CD4-positive, CD25-positive, alpha-beta regulatory T cell (primary cell): ENCODE measurements at regions not wholly inside any gene's neighbourhood (a gene's known extent, or its start where the extent isn't known, plus 50 kb on each side); places are given as distances from the start of the nearest gene placed in this dataset.
"Not testable (repeated sequence)": the region's sequence is repeated elsewhere in the genome, so short reads cannot be mapped to it uniquely, and the experiment has no call there.

ENCODE experiments used
- ATAC-seq, 2 donors: fragments of 150-1000 bp; cut with Tn5 transposase; one replicate each; pipeline ENCODE4 v1.10.0; 2021; ENCODE audit warnings: low read depth in 2 of 2, moderate number of reproducible peaks in 2 of 2, moderate library complexity in 1 of 2
- DNase-seq, 3 donors: peaks; one replicate each; pipeline versions ENCODE4 v3.0.0 to v3.0.0-alpha.2; 2012 to 2022; ENCODE audit warnings: mixed read lengths in 1 of 3
- H3K27ac ChIP-seq: one replicate; pipeline ENCODE4 v1.7.0; 2013; ENCODE audit warnings: mild to moderate bottlenecking, low read length; ENCODE audit not compliant: insufficient read depth, poor library complexity, severe bottlenecking
- H3K27me3 ChIP-seq: one replicate; pipeline ENCODE4 v1.7.0; 2013; ENCODE audit warnings: low read length; ENCODE audit not compliant: control insufficient read depth, insufficient read depth
- H3K36me3 ChIP-seq: one replicate; pipeline ENCODE4 v1.7.0; 2013; ENCODE audit warnings: mild to moderate bottlenecking, low read length, moderate library complexity; ENCODE audit not compliant: control insufficient read depth, insufficient read depth
- H3K4me1 ChIP-seq: 2 replicates; pipeline ENCODE4 v1.7.0; 2013; ENCODE audit warnings: mild to moderate bottlenecking, low read length; ENCODE audit not compliant: insufficient read depth, control insufficient read depth, poor library complexity, severe bottlenecking
- H3K4me3 ChIP-seq: one replicate; pipeline ENCODE4 v1.7.0; 2013; ENCODE audit warnings: low read depth, mild to moderate bottlenecking, low read length, moderate library complexity
- H3K9me3 ChIP-seq, 2 experiments: 1 replicate in 1 of 2; 2 replicates in 1 of 2; pipeline ENCODE4 v1.7.0; 2013; ENCODE audit warnings: low read length in 2 of 2, mild to moderate bottlenecking in 1 of 2, moderate library complexity in 1 of 2; ENCODE audit not compliant: control insufficient read depth in 2 of 2
- H3K27ac Mint-ChIP-seq, 3 donors: one replicate each; pipeline ENCODE4 v1.8.0; 2020 to 2022; ENCODE audit warnings: mild to moderate bottlenecking in 3 of 3, mixed read lengths in 3 of 3, moderate library complexity in 2 of 3
- H3K27me3 Mint-ChIP-seq: one replicate; pipeline ENCODE4 v1.8.0; 2022; ENCODE audit warnings: mild to moderate bottlenecking, mixed read lengths
- H3K36me3 Mint-ChIP-seq: one replicate; pipeline ENCODE4 v1.8.0; 2020; ENCODE audit warnings: mixed read lengths
- H3K4me1 Mint-ChIP-seq, 4 donors: one replicate each; pipeline ENCODE4 v1.8.0; 2020 to 2022; ENCODE audit warnings: mixed read lengths in 4 of 4, mild to moderate bottlenecking in 1 of 4
- H3K4me3 Mint-ChIP-seq, 4 donors: one replicate each; pipeline ENCODE4 v1.8.0; 2020 to 2022; ENCODE audit warnings: mild to moderate bottlenecking in 4 of 4, mixed read lengths in 4 of 4, moderate library complexity in 3 of 4
- H3K9me3 Mint-ChIP-seq, 7 donors: one replicate each; pipeline ENCODE4 v1.8.0; 2020 to 2022; ENCODE audit warnings: mixed read lengths in 7 of 7, mild to moderate bottlenecking in 3 of 7, moderate library complexity in 2 of 7

DNA sequence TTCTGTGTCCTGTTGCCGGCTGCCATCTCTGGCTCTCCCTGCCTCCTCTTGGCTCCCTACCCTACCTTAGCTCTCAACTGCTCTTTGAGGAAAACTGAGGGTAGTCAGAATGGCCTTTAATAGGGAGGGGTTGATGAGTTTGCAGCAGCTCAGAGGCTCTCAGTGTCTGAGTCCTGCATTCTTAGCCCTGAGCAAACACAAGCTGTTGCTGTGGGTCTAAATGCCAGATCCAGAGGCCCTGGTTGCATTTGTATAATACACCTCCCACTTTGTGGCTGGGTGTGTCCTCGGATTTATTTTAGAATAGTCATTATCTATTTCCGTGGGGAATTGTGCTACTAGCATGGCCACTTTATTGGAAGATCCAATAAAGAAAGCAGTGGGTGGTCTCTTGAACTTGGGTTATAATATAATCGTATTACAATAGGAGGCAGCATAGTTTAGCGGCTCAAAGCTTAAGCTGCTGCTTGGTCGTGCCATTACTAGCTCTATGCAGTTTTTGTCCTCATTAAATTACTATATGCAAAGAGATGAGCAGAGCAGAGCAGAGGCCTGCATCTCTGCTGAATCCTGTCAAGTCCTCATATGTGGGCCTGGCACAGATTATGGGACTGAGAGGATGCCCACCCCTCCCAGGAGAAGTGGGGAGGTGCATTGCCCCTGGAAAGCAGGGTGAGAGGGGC, 175.5 kb downstream of the BCL2L11 start:
- ATAC-seq, H3K4me3 Mint-ChIP-seq, H3K4me3 ChIP-seq, H3K36me3 Mint-ChIP-seq, H3K36me3 ChIP-seq, H3K4me1 Mint-ChIP-seq, H3K4me1 ChIP-seq, H3K27ac Mint-ChIP-seq, H3K27me3 ChIP-seq, H3K27ac ChIP-seq, H3K9me3 ChIP-seq, H3K9me3 Mint-ChIP-seq, H3K27me3 Mint-ChIP-seq, DNase-seq: not testable (repeated sequence)

DNA sequence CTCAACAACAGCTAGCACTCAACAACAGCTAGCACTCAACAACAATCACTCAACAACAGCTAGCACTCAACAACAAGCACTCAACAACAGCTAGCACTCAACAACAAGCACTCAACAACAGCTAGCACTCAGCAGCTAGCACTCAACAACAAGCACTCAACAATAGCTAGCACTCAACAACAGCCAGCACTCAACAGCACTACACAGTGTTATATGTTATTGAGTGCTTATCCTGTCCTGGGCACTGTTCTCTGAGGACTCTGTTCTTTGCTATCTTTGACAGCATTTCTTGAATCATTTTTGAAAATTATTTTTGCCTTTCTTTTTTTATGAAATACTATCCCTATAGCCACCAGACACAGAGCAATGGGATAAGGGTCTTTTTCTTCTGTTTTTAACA, 176.4 kb downstream of the BCL2L11 start:
- H3K36me3 Mint-ChIP-seq, H3K9me3 ChIP-seq, H3K27me3 Mint-ChIP-seq, DNase-seq, H3K4me1 Mint-ChIP-seq, H3K9me3 Mint-ChIP-seq, H3K27ac Mint-ChIP-seq, H3K4me1 ChIP-seq, H3K4me3 ChIP-seq, H3K27ac ChIP-seq, H3K4me3 Mint-ChIP-seq, H3K36me3 ChIP-seq, H3K27me3 ChIP-seq, ATAC-seq: not testable (repeated sequence)

DNA sequence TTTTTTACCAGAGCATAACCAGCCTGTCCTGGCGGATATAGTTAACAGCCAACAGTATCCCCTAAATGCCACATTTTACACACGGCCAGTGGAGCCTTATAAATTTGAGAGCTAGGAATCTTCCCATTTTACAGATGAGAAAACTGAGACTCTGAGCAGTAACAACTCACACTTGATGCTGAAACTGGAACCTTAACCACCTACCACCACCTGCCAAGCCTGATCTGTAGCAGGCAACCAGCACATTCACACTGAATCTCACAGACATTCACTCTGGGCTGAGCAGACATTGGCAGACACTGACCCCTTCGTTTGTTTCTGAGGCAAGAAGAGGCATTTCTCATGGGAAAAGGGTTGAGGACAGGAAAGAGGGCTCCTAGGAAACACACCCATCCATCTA, 178.2 kb downstream of the BCL2L11 start:
- H3K9me3 ChIP-seq, H3K4me1 ChIP-seq, H3K27ac ChIP-seq, H3K4me1 Mint-ChIP-seq, H3K27me3 Mint-ChIP-seq, H3K36me3 Mint-ChIP-seq, H3K4me3 ChIP-seq, H3K36me3 ChIP-seq, H3K9me3 Mint-ChIP-seq, DNase-seq, ATAC-seq, H3K27ac Mint-ChIP-seq, H3K4me3 Mint-ChIP-seq, H3K27me3 ChIP-seq: not testable (repeated sequence)

DNA sequence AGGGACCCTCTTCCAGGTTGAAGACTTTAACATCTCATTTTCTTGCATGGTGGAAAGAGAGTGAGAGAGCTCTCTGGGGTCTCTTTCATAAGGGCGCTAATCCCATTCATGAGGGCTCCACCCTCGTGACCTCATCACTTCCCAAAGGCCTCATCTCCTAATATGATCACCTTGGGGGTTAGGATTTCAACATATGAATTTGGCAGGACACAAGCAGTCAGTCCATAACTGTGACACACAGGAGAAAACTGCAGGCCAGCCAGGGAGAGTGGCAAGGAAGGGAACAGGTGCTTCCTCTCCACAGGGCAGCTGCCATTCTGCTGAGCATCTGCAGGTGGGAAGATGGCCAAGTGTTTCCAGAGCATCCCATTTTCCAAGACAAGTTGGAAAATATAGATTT, 178.9 kb downstream of the BCL2L11 start:
- H3K36me3 Mint-ChIP-seq, H3K27ac ChIP-seq, H3K27me3 ChIP-seq, H3K4me3 ChIP-seq, DNase-seq, H3K4me3 Mint-ChIP-seq, H3K36me3 ChIP-seq, H3K4me1 Mint-ChIP-seq, H3K27me3 Mint-ChIP-seq, H3K9me3 ChIP-seq, H3K9me3 Mint-ChIP-seq, H3K27ac Mint-ChIP-seq, ATAC-seq, H3K4me1 ChIP-seq: not testable (repeated sequence)

GRCh38 chr2:111301677-111302076, 181.0 kb downstream of the BCL2L11 start:
- not testable (repeated sequence) for H3K36me3 ChIP-seq, H3K9me3 ChIP-seq, H3K27ac ChIP-seq, DNase-seq, H3K36me3 Mint-ChIP-seq, H3K4me1 ChIP-seq, H3K27me3 Mint-ChIP-seq, H3K4me3 Mint-ChIP-seq, H3K27ac Mint-ChIP-seq, H3K4me3 ChIP-seq, H3K4me1 Mint-ChIP-seq, H3K9me3 Mint-ChIP-seq, ATAC-seq, H3K27me3 ChIP-seq

DNA sequence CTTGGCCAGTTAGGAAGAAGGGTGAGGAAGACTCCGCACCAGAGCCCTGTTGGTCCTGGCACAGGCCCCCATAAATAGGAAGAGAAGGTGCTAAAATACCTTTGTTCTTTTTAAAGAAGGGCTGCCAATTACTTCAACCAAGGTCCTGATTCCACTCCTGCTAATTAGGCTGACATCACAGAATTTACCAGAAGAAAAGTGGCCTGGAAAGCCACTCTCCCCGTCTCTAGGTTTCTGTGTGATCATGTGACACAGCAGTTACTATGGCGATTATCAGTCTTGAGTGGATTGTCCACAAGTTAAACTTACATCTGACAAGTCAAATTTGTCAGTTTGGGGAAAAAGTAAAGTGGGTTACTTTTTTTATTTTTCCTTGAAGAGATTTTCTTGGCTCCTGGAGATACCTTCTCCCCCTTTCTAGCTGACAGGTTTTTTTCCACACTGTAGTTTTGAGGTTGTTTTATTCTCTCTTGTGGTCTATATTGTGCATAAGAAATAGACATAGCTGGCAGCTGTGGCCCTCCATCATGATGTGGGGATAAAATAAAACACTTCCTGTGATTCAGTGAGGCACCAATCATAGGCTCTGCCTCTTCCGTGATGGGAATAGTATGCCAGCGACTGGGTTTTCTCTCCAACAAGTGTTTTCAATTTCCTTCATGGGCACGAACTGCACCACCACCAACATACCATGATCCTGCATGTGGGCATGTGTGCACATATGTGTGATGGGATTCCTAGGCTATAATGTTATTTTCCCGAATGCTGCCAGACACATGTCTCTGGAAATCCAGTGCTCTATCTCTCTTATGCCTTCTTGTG, 181.9 kb downstream of the BCL2L11 start:
- H3K27me3 ChIP-seq, H3K27ac Mint-ChIP-seq: not testable (repeated sequence)

GRCh38 chr2:111307302-111307701, 186.6 kb downstream of the BCL2L11 start:
- not testable (repeated sequence) for ATAC-seq, H3K4me3 Mint-ChIP-seq, H3K27ac Mint-ChIP-seq, H3K4me1 Mint-ChIP-seq, H3K27me3 Mint-ChIP-seq, H3K4me3 ChIP-seq, H3K27ac ChIP-seq, H3K9me3 Mint-ChIP-seq, H3K36me3 ChIP-seq, H3K27me3 ChIP-seq, H3K9me3 ChIP-seq, H3K4me1 ChIP-seq, DNase-seq, H3K36me3 Mint-ChIP-seq

More for the DNA sequence above, 181.9 kb downstream of the BCL2L11 start:
- not testable (repeated sequence) for H3K9me3 ChIP-seq, H3K9me3 Mint-ChIP-seq, ATAC-seq, H3K27ac ChIP-seq, H3K4me3 ChIP-seq, H3K36me3 ChIP-seq, H3K36me3 Mint-ChIP-seq, H3K4me1 Mint-ChIP-seq, H3K4me1 ChIP-seq, H3K27me3 Mint-ChIP-seq, DNase-seq, H3K4me3 Mint-ChIP-seq
